ENCODE measurements at regions not wholly inside any gene's neighbourhood (a gene's known extent, or its start where the extent isn't known, plus 50 kb on each side); places are given as distances from the start of the nearest gene placed in this dataset.

DNA sequence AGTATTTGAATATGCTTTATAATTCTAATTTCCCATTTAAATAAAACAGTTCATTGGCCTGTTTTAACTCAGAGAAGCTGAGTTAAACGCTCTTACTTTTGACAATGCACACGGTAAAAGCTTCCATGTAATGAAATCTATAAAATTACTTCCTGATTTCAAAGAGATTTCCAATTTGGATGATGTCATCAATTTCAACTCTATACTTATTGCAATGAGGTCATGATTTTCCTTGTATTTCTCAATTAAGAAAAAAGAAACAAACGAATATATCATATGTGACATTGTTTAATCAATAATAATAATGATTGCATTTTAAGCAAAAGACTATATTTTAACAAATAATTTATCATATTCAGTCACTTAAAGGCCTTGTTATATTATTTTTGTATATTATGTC, 926.1 kb upstream of the MANEA start:
- no peak overlapping the region for H3K4me3 ChIP-seq (ENCODE audit: low read depth, low read length)
- TF ChIP-seq, protein P1, sequence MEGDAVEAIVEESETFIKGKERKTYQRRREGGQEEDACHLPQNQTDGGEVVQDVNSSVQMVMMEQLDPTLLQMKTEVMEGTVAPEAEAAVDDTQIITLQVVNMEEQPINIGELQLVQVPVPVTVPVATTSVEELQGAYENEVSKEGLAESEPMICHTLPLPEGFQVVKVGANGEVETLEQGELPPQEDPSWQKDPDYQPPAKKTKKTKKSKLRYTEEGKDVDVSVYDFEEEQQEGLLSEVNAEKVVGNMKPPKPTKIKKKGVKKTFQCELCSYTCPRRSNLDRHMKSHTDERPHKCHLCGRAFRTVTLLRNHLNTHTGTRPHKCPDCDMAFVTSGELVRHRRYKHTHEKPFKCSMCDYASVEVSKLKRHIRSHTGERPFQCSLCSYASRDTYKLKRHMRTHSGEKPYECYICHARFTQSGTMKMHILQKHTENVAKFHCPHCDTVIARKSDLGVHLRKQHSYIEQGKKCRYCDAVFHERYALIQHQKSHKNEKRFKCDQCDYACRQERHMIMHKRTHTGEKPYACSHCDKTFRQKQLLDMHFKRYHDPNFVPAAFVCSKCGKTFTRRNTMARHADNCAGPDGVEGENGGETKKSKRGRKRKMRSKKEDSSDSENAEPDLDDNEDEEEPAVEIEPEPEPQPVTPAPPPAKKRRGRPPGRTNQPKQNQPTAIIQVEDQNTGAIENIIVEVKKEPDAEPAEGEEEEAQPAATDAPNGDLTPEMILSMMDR (IDR thresholded peaks at IDR 0.05; ENCODE audit: insufficient read depth, low read length, poor library complexity, severe bottlenecking) = no peak
- no peaks in the 10 kb centered on the region for H3K36me3 ChIP-seq (ENCODE audit: control insufficient read depth, insufficient read depth, low read length)
- H3K27me3 ChIP-seq (ENCODE audit: control insufficient read depth, insufficient read depth, low read length) = no peaks in the 10 kb centered on the region
- no peak for DNase-seq (ENCODE audit: low read depth)

GRCh38 chr6:94645191-94645590, 932.1 kb upstream of the MANEA start:
- no peaks in the 10 kb centered on the region for H3K36me3 ChIP-seq (ENCODE audit: control insufficient read depth, insufficient read depth, low read length)
- no peaks in the 10 kb centered on the region for H3K27me3 ChIP-seq (ENCODE audit: control insufficient read depth, insufficient read depth, low read length)
- TF ChIP-seq, protein P1 (IDR thresholded peaks at IDR 0.05; ENCODE audit: insufficient read depth, low read length, poor library complexity, severe bottlenecking) = no peak
- H3K4me3 ChIP-seq (ENCODE audit: low read depth, low read length) = no peak overlapping the region
- DNase-seq (ENCODE audit: low read depth) = no peak

- TF ChIP-seq, protein P1 (IDR thresholded peaks at IDR 0.05; ENCODE audit: insufficient read depth, low read length, poor library complexity, severe bottlenecking) = no peak
- Histone ChIP-seq H3K36me3 (ENCODE audit: control insufficient read depth, insufficient read depth, low read length) (no peaks in the 10 kb centered on the region), H3K27me3 (ENCODE audit: control insufficient read depth, insufficient read depth, low read length) (no peaks in the 10 kb centered on the region), H3K4me3 (ENCODE audit: low read depth, low read length) (no peak overlapping the region)
- no peak for DNase-seq (ENCODE audit: low read depth)
Observed at GRCh38 chr6:94639564-94639963, 937.8 kb upstream of the MANEA start.

GRCh38 chr6:94636780-94637385, 940.5 kb upstream of the MANEA start:
- no peaks in the 10 kb centered on the region for H3K27me3 ChIP-seq (ENCODE audit: control insufficient read depth, insufficient read depth, low read length)
- TF ChIP-seq, protein P1 (IDR thresholded peaks at IDR 0.05; ENCODE audit: insufficient read depth, low read length, poor library complexity, severe bottlenecking) = peak; percentile 26
- DNase-seq (ENCODE audit: low read depth) = no peak

GRCh38 chr6:94623586-94623985, 953.7 kb upstream of the MANEA start:
- no peak for DNase-seq (ENCODE audit: low read depth)
- TF ChIP-seq, protein P1 (IDR thresholded peaks at IDR 0.05; ENCODE audit: insufficient read depth, low read length, poor library complexity, severe bottlenecking) = no peak
- Histone ChIP-seq H3K4me3 (ENCODE audit: low read depth, low read length) (no peak overlapping the region), H3K27me3 (ENCODE audit: control insufficient read depth, insufficient read depth, low read length) (no peaks in the 10 kb centered on the region), H3K36me3 (ENCODE audit: control insufficient read depth, insufficient read depth, low read length) (no peaks in the 10 kb centered on the region)

More at GRCh38 chr6:94636780-94637385, 940.5 kb upstream of the MANEA start:
- Histone ChIP-seq H3K36me3 (ENCODE audit: control insufficient read depth, insufficient read depth, low read length) (no peaks in the 10 kb centered on the region), H3K4me3 (ENCODE audit: low read depth, low read length) (no peak overlapping the region)

DNA sequence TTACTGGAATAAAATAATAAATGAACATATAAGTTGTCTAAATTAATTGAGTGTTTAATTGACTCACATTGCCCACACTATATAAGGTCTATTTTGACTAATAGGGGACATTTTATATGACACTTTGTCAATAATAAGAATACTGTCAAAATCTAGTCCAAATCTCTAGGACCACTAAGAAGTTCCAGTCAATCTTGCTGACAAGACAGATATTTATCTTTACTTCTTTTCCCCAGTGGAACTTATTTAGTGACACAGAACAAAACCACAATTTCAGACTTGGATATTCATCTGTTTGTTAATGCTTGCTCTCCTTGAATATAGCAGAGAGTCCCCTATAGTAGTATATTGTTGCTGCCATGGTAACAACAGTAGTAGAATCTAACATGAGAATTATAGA, 954.6 kb upstream of the MANEA start:
- DNase-seq (ENCODE audit: low read depth) = no peak
- Histone ChIP-seq H3K27me3 (ENCODE audit: control insufficient read depth, insufficient read depth, low read length) (no peaks in the 10 kb centered on the region), H3K36me3 (ENCODE audit: control insufficient read depth, insufficient read depth, low read length) (no peaks in the 10 kb centered on the region), H3K4me3 (ENCODE audit: low read depth, low read length) (no peak overlapping the region)
- TF ChIP-seq, protein P1 (IDR thresholded peaks at IDR 0.05; ENCODE audit: insufficient read depth, low read length, poor library complexity, severe bottlenecking) = no peak

Measured in kidney epithelial cell (primary cell).